GM12875 (cell line): ENCODE measurements at regions not wholly inside any gene's neighbourhood (a gene's known extent, or its start where the extent isn't known, plus 50 kb on each side); places are given as distances from the start of the nearest gene placed in this dataset.

Experiments
- H3K4me3 ChIP-seq: one replicate; pipeline ENCODE4 v1.5.1; 2011; ENCODE audit warnings: low read depth, low read length, control low read depth
- TF ChIP-seq, protein P1 (sequence below): IDR thresholded peaks from 2 replicates; pipeline ENCODE4 v1.5.1; 2011; ENCODE audit warnings: low read depth, mild to moderate bottlenecking, control low read depth, inconsistent platforms, low read length, moderate library complexity, borderline replicate concordance; ENCODE audit not compliant: insufficient read depth

DNA sequence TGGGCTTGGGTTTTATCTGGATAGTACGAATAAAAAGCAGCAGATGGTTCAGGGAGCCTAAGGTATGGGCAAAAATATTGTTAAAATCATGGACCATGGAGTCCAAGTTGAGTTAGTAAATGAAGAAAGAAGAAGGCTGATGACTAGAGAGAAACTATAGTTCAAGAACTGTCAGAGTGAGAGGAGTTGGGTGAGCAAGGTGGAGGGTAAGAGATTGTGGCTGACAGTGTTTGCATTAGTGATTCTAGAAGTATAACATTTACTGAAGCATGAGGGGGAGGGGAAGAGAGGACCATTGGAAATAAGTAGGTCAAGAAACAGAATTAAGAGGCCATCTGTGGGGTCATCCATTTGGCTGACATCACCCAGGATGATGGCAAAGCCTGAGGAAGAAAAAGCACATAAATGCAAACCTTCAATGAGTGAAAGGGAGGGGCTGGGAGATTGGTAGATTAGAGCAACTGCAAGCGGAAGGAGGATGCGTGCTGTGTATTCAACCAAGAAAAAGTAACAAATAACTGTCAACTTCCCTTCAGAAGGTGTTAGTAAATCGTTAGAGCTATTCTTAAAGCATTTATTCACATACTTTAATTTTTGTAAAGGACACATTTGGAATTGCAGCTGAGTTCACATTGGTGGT, 392.8 kb downstream of the TSN start:
- H3K4me3 ChIP-seq, result no peak overlapping the region

DNA sequence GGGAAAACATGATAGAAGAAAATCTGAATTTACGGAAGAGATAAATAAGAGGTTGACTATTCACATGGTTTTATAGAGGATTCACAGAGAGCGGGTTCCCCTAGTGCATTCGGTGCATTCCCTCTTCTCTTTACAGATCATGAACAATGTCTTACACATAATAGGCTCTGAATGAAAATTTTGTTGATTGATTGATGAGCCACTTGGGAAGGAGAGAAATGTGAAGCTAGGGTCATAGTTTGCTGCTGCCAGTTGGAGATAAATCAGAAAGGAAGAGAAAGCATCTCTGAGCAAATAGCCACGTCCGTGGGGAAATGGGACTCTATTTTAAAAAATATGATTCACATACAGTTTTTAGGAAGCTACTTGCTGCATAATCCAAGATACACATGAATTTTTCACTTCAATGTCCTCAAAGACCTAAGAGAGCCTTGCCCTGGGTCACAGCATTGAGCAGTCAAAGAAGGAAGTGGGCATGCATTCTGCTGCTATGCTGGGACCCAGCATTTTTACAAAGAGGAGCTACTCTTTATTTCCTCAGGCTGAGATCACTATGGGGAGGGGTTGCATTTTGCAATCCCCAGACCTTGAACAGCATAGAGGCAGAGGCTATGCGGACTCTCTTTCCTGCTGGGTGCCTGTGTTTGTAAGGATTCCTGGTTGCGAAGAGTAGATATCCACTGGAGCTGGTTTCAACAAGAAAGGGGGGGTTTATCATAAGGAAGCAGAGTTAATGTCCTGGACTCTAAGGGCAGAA, 395.3 kb downstream of the TSN start:
- H3K4me3 ChIP-seq, result no peak overlapping the region
- TF ChIP-seq, protein P1, sequence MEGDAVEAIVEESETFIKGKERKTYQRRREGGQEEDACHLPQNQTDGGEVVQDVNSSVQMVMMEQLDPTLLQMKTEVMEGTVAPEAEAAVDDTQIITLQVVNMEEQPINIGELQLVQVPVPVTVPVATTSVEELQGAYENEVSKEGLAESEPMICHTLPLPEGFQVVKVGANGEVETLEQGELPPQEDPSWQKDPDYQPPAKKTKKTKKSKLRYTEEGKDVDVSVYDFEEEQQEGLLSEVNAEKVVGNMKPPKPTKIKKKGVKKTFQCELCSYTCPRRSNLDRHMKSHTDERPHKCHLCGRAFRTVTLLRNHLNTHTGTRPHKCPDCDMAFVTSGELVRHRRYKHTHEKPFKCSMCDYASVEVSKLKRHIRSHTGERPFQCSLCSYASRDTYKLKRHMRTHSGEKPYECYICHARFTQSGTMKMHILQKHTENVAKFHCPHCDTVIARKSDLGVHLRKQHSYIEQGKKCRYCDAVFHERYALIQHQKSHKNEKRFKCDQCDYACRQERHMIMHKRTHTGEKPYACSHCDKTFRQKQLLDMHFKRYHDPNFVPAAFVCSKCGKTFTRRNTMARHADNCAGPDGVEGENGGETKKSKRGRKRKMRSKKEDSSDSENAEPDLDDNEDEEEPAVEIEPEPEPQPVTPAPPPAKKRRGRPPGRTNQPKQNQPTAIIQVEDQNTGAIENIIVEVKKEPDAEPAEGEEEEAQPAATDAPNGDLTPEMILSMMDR, result no peak

More for the DNA sequence above, 392.8 kb downstream of the TSN start:
- TF ChIP-seq, protein P1, result no peak

DNA sequence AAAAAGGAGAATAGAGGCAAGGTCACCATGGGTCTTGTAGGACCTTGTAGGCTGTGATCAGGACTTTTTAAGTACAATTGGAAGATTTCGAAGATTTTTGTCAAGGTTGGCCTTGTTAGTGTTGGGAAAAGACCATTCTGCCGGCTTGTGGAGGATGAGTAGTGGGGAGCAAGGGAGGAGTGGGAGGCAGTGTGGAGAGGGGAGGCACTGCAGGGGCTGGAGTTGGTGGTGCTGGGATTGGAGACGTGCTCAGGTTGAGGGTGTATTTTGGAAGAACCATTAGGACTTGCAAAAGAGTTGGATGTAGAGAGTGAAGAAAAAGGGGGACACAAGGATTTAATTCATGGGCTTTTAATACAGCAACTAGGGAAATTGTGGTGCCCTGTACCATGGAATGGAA, 397.1 kb downstream of the TSN start:
- H3K4me3 ChIP-seq, result no peak overlapping the region
- TF ChIP-seq, protein P1, result no peak

DNA sequence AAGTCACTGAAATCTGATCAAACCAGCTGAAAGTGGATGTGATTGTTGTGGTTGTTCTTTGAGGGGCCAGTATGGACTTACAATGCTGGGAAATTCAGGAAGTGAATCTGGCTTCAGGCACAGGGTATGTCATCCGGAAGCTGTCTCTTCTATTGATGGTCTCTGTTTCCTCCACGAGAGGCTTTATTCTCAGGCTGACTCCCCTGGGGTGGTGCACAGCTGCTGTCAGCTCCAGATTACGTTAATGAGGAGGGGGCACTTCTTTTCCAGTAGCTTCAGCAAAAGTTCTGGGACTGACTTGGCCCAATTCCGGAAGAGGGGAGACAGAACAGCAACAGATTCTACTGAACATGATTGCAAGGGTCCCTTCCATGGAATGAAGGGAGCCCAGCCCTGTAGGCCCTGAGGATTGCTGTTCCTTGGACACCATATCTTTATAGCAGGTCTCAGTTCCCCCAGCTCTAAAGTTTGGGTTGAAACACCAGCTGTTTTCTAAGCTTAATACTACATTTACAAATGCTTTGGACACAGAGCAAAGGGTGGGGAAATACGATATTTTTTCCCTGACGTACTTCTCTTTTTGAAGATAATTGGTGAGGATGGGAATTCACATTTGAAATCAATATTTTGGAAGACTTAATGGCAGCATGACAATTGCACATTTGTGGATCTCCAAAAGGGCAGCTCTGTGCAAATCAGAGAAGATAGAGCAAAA, 400.9 kb downstream of the TSN start:
- H3K4me3 ChIP-seq, result no peak overlapping the region
- TF ChIP-seq, protein P1, result no peak

DNA sequence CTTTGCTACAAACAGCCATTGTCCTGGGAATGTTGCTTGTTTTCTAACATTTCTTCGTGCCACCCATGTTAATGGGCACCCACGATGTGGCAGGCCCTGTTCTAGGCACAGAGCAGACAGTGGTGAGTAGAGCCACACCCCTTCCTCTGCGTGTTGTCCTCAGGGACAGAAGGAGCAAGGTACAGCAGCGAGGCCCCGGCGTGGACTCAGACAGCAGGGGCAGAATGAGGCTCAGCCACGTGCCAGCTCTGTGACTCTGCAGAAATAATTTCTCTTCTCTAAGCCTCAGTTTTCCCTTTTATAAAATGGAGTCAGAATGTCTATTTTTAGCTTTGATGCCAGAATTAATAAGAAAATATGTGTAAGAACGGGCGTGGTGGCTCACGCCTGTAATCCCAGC, 401.7 kb downstream of the TSN start:
- TF ChIP-seq, protein P1, result no peak
- no peak overlapping the region for H3K4me3 ChIP-seq

- TF ChIP-seq, protein P1, result no peak
- H3K4me3 ChIP-seq, result no peak overlapping the region
These were observed 408.2 kb downstream of the TSN start for GRCh38 chr2:122163617-122164016.
